ENCODE measurements at regions not wholly inside any gene's neighbourhood (a gene's known extent, or its start where the extent isn't known, plus 50 kb on each side); places are given as distances from the start of the nearest gene placed in this dataset.
"Not testable (repeated sequence)": the region's sequence is repeated elsewhere in the genome, so short reads cannot be mapped to it uniquely, and the experiment has no call there.

GRCh38 chr1:172847814-172848213 is 188.9 kb downstream of the FASLG start:
- TF ChIP-seq POLR2AphosphoS5 (IDR thresholded peaks at IDR 0.05); EZH2 (IDR thresholded peaks at IDR 0.05; ENCODE audit: borderline replicate concordance, insufficient read depth, low read length, poor library complexity, severe bottlenecking); TAF1 (IDR thresholded peaks at IDR 0.05; ENCODE audit: low read depth); EP300 (conservative IDR thresholded peaks at IDR 0.05; ENCODE audit: poor library complexity, severe bottlenecking); RAD21 (conservative IDR thresholded peaks at IDR 0.05); SMC3 (conservative IDR thresholded peaks at IDR 0.05; ENCODE audit: poor library complexity); MXI1 (conservative IDR thresholded peaks at IDR 0.05; ENCODE audit: poor library complexity, severe bottlenecking): not testable (repeated sequence)
- TF ChIP-seq, protein P1, sequence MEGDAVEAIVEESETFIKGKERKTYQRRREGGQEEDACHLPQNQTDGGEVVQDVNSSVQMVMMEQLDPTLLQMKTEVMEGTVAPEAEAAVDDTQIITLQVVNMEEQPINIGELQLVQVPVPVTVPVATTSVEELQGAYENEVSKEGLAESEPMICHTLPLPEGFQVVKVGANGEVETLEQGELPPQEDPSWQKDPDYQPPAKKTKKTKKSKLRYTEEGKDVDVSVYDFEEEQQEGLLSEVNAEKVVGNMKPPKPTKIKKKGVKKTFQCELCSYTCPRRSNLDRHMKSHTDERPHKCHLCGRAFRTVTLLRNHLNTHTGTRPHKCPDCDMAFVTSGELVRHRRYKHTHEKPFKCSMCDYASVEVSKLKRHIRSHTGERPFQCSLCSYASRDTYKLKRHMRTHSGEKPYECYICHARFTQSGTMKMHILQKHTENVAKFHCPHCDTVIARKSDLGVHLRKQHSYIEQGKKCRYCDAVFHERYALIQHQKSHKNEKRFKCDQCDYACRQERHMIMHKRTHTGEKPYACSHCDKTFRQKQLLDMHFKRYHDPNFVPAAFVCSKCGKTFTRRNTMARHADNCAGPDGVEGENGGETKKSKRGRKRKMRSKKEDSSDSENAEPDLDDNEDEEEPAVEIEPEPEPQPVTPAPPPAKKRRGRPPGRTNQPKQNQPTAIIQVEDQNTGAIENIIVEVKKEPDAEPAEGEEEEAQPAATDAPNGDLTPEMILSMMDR (IDR thresholded peaks at IDR 0.05; ENCODE audit: poor library complexity, severe bottlenecking): not testable (repeated sequence)
- TF ChIP-seq, protein P2, sequence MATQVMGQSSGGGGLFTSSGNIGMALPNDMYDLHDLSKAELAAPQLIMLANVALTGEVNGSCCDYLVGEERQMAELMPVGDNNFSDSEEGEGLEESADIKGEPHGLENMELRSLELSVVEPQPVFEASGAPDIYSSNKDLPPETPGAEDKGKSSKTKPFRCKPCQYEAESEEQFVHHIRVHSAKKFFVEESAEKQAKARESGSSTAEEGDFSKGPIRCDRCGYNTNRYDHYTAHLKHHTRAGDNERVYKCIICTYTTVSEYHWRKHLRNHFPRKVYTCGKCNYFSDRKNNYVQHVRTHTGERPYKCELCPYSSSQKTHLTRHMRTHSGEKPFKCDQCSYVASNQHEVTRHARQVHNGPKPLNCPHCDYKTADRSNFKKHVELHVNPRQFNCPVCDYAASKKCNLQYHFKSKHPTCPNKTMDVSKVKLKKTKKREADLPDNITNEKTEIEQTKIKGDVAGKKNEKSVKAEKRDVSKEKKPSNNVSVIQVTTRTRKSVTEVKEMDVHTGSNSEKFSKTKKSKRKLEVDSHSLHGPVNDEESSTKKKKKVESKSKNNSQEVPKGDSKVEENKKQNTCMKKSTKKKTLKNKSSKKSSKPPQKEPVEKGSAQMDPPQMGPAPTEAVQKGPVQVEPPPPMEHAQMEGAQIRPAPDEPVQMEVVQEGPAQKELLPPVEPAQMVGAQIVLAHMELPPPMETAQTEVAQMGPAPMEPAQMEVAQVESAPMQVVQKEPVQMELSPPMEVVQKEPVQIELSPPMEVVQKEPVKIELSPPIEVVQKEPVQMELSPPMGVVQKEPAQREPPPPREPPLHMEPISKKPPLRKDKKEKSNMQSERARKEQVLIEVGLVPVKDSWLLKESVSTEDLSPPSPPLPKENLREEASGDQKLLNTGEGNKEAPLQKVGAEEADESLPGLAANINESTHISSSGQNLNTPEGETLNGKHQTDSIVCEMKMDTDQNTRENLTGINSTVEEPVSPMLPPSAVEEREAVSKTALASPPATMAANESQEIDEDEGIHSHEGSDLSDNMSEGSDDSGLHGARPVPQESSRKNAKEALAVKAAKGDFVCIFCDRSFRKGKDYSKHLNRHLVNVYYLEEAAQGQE (IDR thresholded peaks at IDR 0.05; ENCODE audit: borderline replicate concordance): not testable (repeated sequence)

Data from neural cell (in vitro differentiated cells).